Endothelial cell (in vitro differentiated cells): ENCODE measurements at regions not wholly inside any gene's neighbourhood (a gene's known extent, or its start where the extent isn't known, plus 50 kb on each side); places are given as distances from the start of the nearest gene placed in this dataset.

ENCODE experiments used
- DNase-seq: peaks from one replicate; pipeline ENCODE4 v3.0.0; 2021; ENCODE audit warnings: low spot score
- H3K27ac Mint-ChIP-seq: one replicate; pipeline ENCODE4 v1.8.0; 2021; ENCODE audit warnings: mixed read lengths, inconsistent platforms; ENCODE audit not compliant: unreplicated experiment
- H3K27me3 Mint-ChIP-seq: one replicate; pipeline ENCODE4 v1.8.0; 2021; ENCODE audit warnings: mild to moderate bottlenecking, moderate library complexity, mixed read lengths, inconsistent platforms; ENCODE audit not compliant: unreplicated experiment
- H3K36me3 Mint-ChIP-seq: one replicate; pipeline ENCODE4 v1.8.0; 2021; ENCODE audit warnings: mild to moderate bottlenecking, low read depth, mixed read lengths, inconsistent platforms; ENCODE audit not compliant: unreplicated experiment
- H3K4me1 Mint-ChIP-seq: one replicate; pipeline ENCODE4 v1.8.0; 2021; ENCODE audit warnings: mild to moderate bottlenecking, mixed read lengths, inconsistent platforms; ENCODE audit not compliant: unreplicated experiment
- H3K4me3 Mint-ChIP-seq: one replicate; pipeline ENCODE4 v1.8.0; 2021; ENCODE audit warnings: mild to moderate bottlenecking, mixed read lengths, inconsistent platforms; ENCODE audit not compliant: unreplicated experiment
- H3K9me3 Mint-ChIP-seq: one replicate; pipeline ENCODE4 v1.8.0; 2021; ENCODE audit warnings: mixed read lengths, inconsistent platforms; ENCODE audit not compliant: unreplicated experiment
- CTCF ChIP-seq: fragments of 200-600 bp; sonication (generic); IDR thresholded peaks from one replicate; pipeline ENCODE4 v1.5.0; 2021; ENCODE audit warnings: antibody characterized with exemption; ENCODE audit not compliant: unreplicated experiment

- TF ChIP-seq CTCF: no peak
- no peaks in the 10 kb centered on the region for H3K27me3 Mint-ChIP-seq
- no peak for DNase-seq
- no peak overlapping the region for H3K4me3 Mint-ChIP-seq
- H3K36me3 Mint-ChIP-seq: no peaks in the 10 kb centered on the region
- no peak overlapping the region for H3K27ac Mint-ChIP-seq
- no peaks in the 10 kb centered on the region for H3K9me3 Mint-ChIP-seq
- H3K4me1 Mint-ChIP-seq: no peaks in the 10 kb centered on the region
These were observed 302.8 kb upstream of the NCAM1 start for GRCh38 chr11:112658431-112658878.

GRCh38 chr11:112661146-112661545, 300.1 kb upstream of the NCAM1 start:
- Mint-ChIP-seq H3K4me3 (no peak overlapping the region), H3K36me3 (no peaks in the 10 kb centered on the region), H3K4me1 (no peaks in the 10 kb centered on the region), H3K27me3 (no peaks in the 10 kb centered on the region), H3K27ac (no peak overlapping the region), H3K9me3 (no peaks in the 10 kb centered on the region)
- no peak for TF ChIP-seq CTCF
- DNase-seq: no peak

GRCh38 chr11:112661571-112661970, 299.6 kb upstream of the NCAM1 start:
- Mint-ChIP-seq H3K4me3 (no peak overlapping the region), H3K27ac (no peak overlapping the region)

DNA sequence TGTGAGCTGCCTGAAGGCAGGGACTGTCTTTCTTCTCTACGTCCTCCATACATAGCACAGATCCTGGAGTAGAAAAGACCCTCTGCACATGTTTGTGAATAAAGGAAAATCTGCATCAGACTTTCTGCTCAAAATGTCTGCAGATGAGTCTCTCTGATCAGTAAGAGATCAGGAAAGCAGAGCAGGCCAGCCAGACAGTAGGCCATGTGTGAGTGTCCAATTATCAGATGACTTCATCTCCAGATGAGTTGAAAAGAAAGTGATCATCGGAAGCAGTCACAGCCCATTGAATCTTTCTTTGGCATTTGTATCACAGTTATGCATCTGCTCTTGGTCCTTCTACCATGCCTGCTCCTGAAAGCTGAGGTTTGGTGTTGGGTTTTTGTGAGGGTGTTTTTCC, 298.7 kb upstream of the NCAM1 start:
- H3K36me3 Mint-ChIP-seq: no peaks in the 10 kb centered on the region
- H3K27ac Mint-ChIP-seq: no peak overlapping the region
- no peak for DNase-seq
- no peaks in the 10 kb centered on the region for H3K9me3 Mint-ChIP-seq
- H3K4me1 Mint-ChIP-seq: no peaks in the 10 kb centered on the region
- peaks cover 3% of the 10 kb centered on the region for H3K27me3 Mint-ChIP-seq
- no peak overlapping the region for H3K4me3 Mint-ChIP-seq
- TF ChIP-seq CTCF: no peak

More at GRCh38 chr11:112661571-112661970, 299.6 kb upstream of the NCAM1 start:
- no peaks in the 10 kb centered on the region for H3K9me3 Mint-ChIP-seq
- no peak for TF ChIP-seq CTCF
- no peak for DNase-seq
- peaks cover 3% of the 10 kb centered on the region for H3K27me3 Mint-ChIP-seq
- H3K36me3 Mint-ChIP-seq: no peaks in the 10 kb centered on the region
- no peaks in the 10 kb centered on the region for H3K4me1 Mint-ChIP-seq

DNA sequence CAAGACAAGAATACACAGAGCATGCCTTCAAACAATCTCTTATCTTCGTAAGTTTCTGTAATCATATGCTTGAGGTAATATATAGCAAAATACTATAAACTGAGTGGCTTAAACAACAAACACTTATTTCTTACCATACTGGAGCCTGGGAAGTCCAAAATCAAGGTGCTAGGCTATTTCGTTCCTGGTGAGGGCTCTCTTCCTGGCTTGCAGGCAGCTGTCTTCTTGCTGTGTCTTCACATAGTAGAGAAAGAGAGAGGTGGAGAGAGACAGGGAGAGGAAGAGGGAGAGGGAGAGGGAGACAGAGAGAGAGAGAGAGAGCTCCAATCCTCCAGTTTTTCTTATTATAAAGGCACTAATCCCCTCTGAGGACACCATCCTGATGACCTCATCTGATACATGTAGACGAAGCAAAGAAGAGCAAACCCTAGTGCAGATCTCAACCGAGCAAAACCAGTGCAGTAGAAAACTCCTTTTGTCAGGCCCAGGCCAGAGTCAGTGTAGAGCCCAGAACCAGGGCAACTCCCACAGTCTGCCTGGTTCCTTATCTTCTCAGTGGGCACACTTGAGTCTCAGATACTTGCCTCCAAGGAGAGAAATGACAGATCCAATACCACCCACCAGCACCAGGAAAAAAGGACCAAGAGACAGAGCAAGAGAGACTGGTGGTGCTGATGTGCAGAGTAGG, 297.1 kb upstream of the NCAM1 start:
- DNase-seq: no peak
- H3K4me1 Mint-ChIP-seq: no peaks in the 10 kb centered on the region
- H3K36me3 Mint-ChIP-seq: no peaks in the 10 kb centered on the region
- H3K9me3 Mint-ChIP-seq: no peaks in the 10 kb centered on the region
- H3K27ac Mint-ChIP-seq: no peak overlapping the region
- TF ChIP-seq CTCF: no peak
- H3K4me3 Mint-ChIP-seq: no peak overlapping the region
- peaks cover 3% of the 10 kb centered on the region for H3K27me3 Mint-ChIP-seq
